ENCODE measurements at regions not wholly inside any gene's neighbourhood (a gene's known extent, or its start where the extent isn't known, plus 50 kb on each side); places are given as distances from the start of the nearest gene placed in this dataset.

DNA sequence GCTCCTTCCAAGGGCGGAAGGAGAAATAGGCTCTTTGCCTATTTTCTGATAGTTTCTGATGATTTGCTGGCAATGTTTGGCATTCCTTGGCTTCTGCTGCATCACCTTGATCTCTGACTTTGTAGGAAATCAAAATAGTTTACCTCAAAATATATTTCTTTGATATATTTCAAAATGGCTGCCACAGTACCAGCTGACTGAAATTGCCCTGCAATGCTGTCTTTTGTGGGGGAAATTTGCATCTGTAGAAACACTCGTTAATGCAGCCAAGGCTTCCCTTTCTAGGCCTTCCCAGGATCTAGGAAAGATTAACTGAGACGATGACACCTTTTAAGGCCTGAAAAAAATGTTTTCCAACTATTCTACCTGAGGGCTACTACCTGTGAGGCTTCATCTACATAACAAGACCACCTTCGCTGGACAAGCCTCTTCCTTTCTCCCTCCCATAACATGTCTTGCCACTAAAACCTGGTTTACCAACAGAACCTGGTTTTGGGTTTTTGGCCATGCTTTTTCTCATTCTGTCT lies 212.8 kb upstream of the SSTR1 start:
- Histone ChIP-seq H3K36me3 (ENCODE audit: insufficient read depth, low read length) (no peaks in the 10 kb centered on the region), H2AFZ (ENCODE audit: low read length) (no peak overlapping the region), H4K20me1 (ENCODE audit: insufficient read depth, low read length, poor library complexity, severe bottlenecking) (no peaks in the 10 kb centered on the region), H3F3A (ENCODE audit: low read depth) (no peaks in the 10 kb centered on the region), H3K4me3 (ENCODE audit: low read length, poor library complexity, severe bottlenecking) (no peak overlapping the region), H3K9me3 (ENCODE audit: insufficient read depth, low read depth, low read length) (no peaks in the 10 kb centered on the region), H3K79me2 (ENCODE audit: insufficient read depth, low read length) (no peaks in the 10 kb centered on the region), H3K4me2 (ENCODE audit: low read depth, low read length, poor library complexity, severe bottlenecking) (no peak overlapping the region), H3K9me2 (replicated peaks; ENCODE audit: low read depth, low read length) (no peaks in the 10 kb centered on the region), H3K9ac (ENCODE audit: low read depth, low read length, poor library complexity, severe bottlenecking) (no peak overlapping the region), H3K4me1 (ENCODE audit: insufficient read depth, low read length, poor library complexity, severe bottlenecking) (peaks cover 11% of the 10 kb centered on the region), H3K27me3 (ENCODE audit: insufficient read depth, low read length, poor library complexity, severe bottlenecking) (no peaks in the 10 kb centered on the region)
- TF ChIP-seq EZH2phosphoT487 (IDR thresholded peaks at IDR 0.05; ENCODE audit: borderline replicate concordance) = no peak
- TF ChIP-seq, protein P1, sequence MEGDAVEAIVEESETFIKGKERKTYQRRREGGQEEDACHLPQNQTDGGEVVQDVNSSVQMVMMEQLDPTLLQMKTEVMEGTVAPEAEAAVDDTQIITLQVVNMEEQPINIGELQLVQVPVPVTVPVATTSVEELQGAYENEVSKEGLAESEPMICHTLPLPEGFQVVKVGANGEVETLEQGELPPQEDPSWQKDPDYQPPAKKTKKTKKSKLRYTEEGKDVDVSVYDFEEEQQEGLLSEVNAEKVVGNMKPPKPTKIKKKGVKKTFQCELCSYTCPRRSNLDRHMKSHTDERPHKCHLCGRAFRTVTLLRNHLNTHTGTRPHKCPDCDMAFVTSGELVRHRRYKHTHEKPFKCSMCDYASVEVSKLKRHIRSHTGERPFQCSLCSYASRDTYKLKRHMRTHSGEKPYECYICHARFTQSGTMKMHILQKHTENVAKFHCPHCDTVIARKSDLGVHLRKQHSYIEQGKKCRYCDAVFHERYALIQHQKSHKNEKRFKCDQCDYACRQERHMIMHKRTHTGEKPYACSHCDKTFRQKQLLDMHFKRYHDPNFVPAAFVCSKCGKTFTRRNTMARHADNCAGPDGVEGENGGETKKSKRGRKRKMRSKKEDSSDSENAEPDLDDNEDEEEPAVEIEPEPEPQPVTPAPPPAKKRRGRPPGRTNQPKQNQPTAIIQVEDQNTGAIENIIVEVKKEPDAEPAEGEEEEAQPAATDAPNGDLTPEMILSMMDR (conservative IDR thresholded peaks at IDR 0.05; ENCODE audit: low read length) = no peak

DNA sequence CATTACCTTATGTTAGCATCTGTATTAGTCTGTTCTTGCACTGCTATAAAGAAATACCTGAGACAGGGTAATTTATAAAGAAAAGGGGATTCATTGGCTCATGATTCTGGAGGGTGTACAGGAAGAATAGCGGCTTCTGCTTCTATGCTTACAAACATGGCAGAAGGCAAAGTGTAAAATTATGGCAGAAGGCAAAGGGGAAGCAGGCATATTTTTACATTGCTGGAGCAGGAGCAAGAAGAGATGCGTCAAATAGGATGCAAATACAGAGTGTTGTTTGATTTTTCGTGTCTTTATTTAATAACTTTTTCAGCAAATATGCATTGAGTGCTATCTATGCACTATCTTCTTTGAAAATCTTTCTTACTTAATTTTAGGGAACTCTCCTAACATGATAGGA lies 210.7 kb upstream of the SSTR1 start:
- Histone ChIP-seq H3K4me1 (ENCODE audit: insufficient read depth, low read length, poor library complexity, severe bottlenecking) (peaks cover 11% of the 10 kb centered on the region), H4K20me1 (ENCODE audit: insufficient read depth, low read length, poor library complexity, severe bottlenecking) (no peaks in the 10 kb centered on the region), H3K9ac (ENCODE audit: low read depth, low read length, poor library complexity, severe bottlenecking) (no peak overlapping the region), H3K79me2 (ENCODE audit: insufficient read depth, low read length) (no peaks in the 10 kb centered on the region), H3K4me2 (ENCODE audit: low read depth, low read length, poor library complexity, severe bottlenecking) (peak overlapping the region; percentile 18), H3K36me3 (ENCODE audit: insufficient read depth, low read length) (no peaks in the 10 kb centered on the region), H3K9me3 (ENCODE audit: insufficient read depth, low read depth, low read length) (no peaks in the 10 kb centered on the region), H3F3A (ENCODE audit: low read depth) (no peaks in the 10 kb centered on the region), H2AFZ (ENCODE audit: low read length) (no peak overlapping the region), H3K4me3 (ENCODE audit: low read length, poor library complexity, severe bottlenecking) (no peak overlapping the region), H3K27me3 (ENCODE audit: insufficient read depth, low read length, poor library complexity, severe bottlenecking) (no peaks in the 10 kb centered on the region), H3K9me2 (replicated peaks; ENCODE audit: low read depth, low read length) (no peaks in the 10 kb centered on the region)
- TF ChIP-seq EZH2phosphoT487 (IDR thresholded peaks at IDR 0.05; ENCODE audit: borderline replicate concordance) = no peak
- TF ChIP-seq, protein P1 (conservative IDR thresholded peaks at IDR 0.05; ENCODE audit: low read length) = no peak

DNA sequence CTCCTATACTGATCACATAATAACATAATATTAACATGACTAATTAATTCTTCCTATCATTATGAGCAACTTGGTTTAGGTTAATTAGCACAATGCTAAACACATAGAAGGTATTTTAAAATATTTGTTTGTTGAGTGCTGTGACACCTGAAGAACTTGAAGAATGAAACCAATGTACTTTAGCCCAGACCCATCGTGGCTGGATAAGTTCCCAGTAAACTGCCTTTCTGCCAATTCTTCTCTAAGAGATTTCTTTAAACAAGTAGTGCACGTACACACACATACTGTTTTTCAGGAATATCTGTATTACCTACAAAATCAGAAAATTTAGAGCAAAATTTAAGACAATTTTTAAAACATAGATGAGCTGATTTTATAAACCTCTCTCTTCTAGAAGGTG lies 207.4 kb upstream of the SSTR1 start:
- Histone ChIP-seq H3K4me1 (ENCODE audit: insufficient read depth, low read length, poor library complexity, severe bottlenecking) (peaks cover 11% of the 10 kb centered on the region), H3K79me2 (ENCODE audit: insufficient read depth, low read length) (no peaks in the 10 kb centered on the region), H2AFZ (ENCODE audit: low read length) (no peak overlapping the region), H4K20me1 (ENCODE audit: insufficient read depth, low read length, poor library complexity, severe bottlenecking) (no peaks in the 10 kb centered on the region), H3K4me2 (ENCODE audit: low read depth, low read length, poor library complexity, severe bottlenecking) (no peak overlapping the region), H3K9me3 (ENCODE audit: insufficient read depth, low read depth, low read length) (no peaks in the 10 kb centered on the region), H3K9ac (ENCODE audit: low read depth, low read length, poor library complexity, severe bottlenecking) (no peak overlapping the region), H3K4me3 (ENCODE audit: low read length, poor library complexity, severe bottlenecking) (no peak overlapping the region), H3K36me3 (ENCODE audit: insufficient read depth, low read length) (no peaks in the 10 kb centered on the region), H3K27me3 (ENCODE audit: insufficient read depth, low read length, poor library complexity, severe bottlenecking) (no peaks in the 10 kb centered on the region), H3K9me2 (replicated peaks; ENCODE audit: low read depth, low read length) (no peaks in the 10 kb centered on the region), H3F3A (ENCODE audit: low read depth) (no peaks in the 10 kb centered on the region)
- no peak for TF ChIP-seq EZH2phosphoT487 (IDR thresholded peaks at IDR 0.05; ENCODE audit: borderline replicate concordance)
- TF ChIP-seq, protein P1 (conservative IDR thresholded peaks at IDR 0.05; ENCODE audit: low read length) = no peak

All from Loucy (cell line).